Activated CD8-positive, alpha-beta T cell treated with anti-CD3 and anti-CD28 coated beads for 36 hours (primary cell): ENCODE measurements at regions not wholly inside any gene's neighbourhood (a gene's known extent, or its start where the extent isn't known, plus 50 kb on each side); places are given as distances from the start of the nearest gene placed in this dataset.

Experiments
- ATAC-seq: fragments of 200-7000 bp; cut with Tn5 transposase; one replicate; pipeline ENCODE4 v1.10.0; 2021; ENCODE audit warnings: mild to moderate bottlenecking, moderate library complexity
- CTCF ChIA-PET: fragments of 350-600 bp; sonication (Branson Sonifier 250); formaldehyde crosslinking; loops from one replicate; lab custom pipeline; 2021; ENCODE audit warnings: antibody characterized with exemption; lab: Charles Lee
- POLR2A ChIA-PET: fragments of 350-600 bp; sonication (Branson Sonifier 250); formaldehyde crosslinking; loops from one replicate; lab custom pipeline; 2021; ENCODE audit warnings: antibody characterized with exemption; lab: Charles Lee
- DNase-seq: peaks from one replicate; pipeline ENCODE4 v3.0.0-alpha.2; 2020
- H3K27ac Mint-ChIP-seq: one replicate; pipeline ENCODE4 v1.8.0; 2021; ENCODE audit warnings: mild to moderate bottlenecking, mixed read lengths
- H3K27me3 Mint-ChIP-seq: one replicate; pipeline ENCODE4 v1.8.0; 2021; ENCODE audit warnings: mixed read lengths
- H3K36me3 Mint-ChIP-seq: one replicate; pipeline ENCODE4 v1.8.0; 2021; ENCODE audit warnings: low read depth, mixed read lengths
- H3K4me1 Mint-ChIP-seq: one replicate; pipeline ENCODE4 v1.8.0; 2021; ENCODE audit warnings: low read depth, mixed read lengths
- H3K4me3 Mint-ChIP-seq: one replicate; pipeline ENCODE4 v1.8.0; 2021; ENCODE audit warnings: mild to moderate bottlenecking, moderate library complexity, mixed read lengths
- H3K9me3 Mint-ChIP-seq: one replicate; pipeline ENCODE4 v1.8.0; 2021; ENCODE audit warnings: mixed read lengths
- intact Hi-C: fragments of 100-400 bp; cut with micrococcal nuclease; formaldehyde crosslinking; loops from one replicate; pipeline ENCODE4 v1.10.0; 2022
- TF ChIP-seq, protein P1 (sequence below): fragments of 200-600 bp; IDR thresholded peaks from one replicate; pipeline ENCODE4 v1.8.0; 2022; ENCODE audit warnings: antibody characterized with exemption, mild to moderate bottlenecking

DNA sequence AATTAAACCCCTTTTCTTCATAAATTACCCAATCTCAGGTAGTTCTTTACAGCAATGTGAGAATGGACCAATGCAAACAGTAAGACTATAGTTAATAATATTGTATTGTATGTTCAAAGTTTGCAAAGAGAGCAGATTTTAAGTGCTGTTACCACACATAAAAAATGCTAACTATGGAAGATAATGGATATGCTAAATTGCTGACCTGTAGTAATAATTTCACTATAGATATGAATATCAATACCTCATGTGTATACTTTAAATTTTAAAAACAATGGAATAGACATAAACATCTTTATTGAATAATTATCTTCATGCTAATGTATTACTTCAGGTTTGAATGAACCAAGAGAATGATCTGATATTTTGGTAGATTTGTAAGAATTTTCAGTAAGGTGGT, 552.4 kb upstream of the CHRM3 start:
- Mint-ChIP-seq H3K4me1 (no peaks in the 10 kb centered on the region), H3K4me3 (no peak overlapping the region), H3K36me3 (no peaks in the 10 kb centered on the region), H3K27me3 (no peaks in the 10 kb centered on the region), H3K27ac (no peak overlapping the region), H3K9me3 (peaks cover 11% of the 10 kb centered on the region)
- ATAC-seq (no peak), DNase-seq (no peak)
- intact Hi-C loops = no loop called here
- ChIA-PET POLR2A (interaction anchor here (0.6 kb wide), 1 partner anchor 284 kb away, joined by 3 read pairs; no protein-coding TSS in a partner anchor), CTCF (no interaction called here)
- TF ChIP-seq, protein P1, sequence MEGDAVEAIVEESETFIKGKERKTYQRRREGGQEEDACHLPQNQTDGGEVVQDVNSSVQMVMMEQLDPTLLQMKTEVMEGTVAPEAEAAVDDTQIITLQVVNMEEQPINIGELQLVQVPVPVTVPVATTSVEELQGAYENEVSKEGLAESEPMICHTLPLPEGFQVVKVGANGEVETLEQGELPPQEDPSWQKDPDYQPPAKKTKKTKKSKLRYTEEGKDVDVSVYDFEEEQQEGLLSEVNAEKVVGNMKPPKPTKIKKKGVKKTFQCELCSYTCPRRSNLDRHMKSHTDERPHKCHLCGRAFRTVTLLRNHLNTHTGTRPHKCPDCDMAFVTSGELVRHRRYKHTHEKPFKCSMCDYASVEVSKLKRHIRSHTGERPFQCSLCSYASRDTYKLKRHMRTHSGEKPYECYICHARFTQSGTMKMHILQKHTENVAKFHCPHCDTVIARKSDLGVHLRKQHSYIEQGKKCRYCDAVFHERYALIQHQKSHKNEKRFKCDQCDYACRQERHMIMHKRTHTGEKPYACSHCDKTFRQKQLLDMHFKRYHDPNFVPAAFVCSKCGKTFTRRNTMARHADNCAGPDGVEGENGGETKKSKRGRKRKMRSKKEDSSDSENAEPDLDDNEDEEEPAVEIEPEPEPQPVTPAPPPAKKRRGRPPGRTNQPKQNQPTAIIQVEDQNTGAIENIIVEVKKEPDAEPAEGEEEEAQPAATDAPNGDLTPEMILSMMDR = no peak

DNA sequence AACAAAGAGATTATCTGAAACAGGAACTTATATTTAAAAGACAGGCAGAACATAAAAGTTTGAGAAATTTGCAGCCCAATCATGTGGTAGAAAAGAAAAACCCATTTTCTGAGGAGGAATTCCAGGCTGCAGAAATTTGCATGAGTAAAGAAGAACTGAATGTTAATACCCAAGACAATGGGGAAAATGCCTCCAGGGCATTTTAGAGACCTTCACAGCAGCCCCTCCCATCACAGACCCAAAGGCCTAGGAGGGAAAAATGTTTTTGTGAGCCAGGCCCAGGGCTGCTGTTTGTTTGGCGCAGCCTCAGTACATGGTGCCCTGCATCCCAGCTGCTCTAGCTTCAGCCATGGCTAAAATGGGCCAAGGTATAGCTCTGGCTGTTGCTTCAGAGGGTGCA, 554.3 kb upstream of the CHRM3 start:
- peaks cover 11% of the 10 kb centered on the region for H3K9me3 Mint-ChIP-seq
- H3K27ac Mint-ChIP-seq = no peak overlapping the region
- TF ChIP-seq, protein P1 = no peak
- ChIA-PET CTCF (interaction anchor here (1.1 kb wide), 1 partner anchor 15 kb away, joined by 3 read pairs; no protein-coding TSS in a partner anchor), POLR2A (no interaction called here)
- no peak for DNase-seq
- no peaks in the 10 kb centered on the region for H3K36me3 Mint-ChIP-seq
- no peak for ATAC-seq
- no peaks in the 10 kb centered on the region for H3K27me3 Mint-ChIP-seq
- H3K4me1 Mint-ChIP-seq = no peaks in the 10 kb centered on the region
- no peak overlapping the region for H3K4me3 Mint-ChIP-seq
- intact Hi-C loops = no loop called here

DNA sequence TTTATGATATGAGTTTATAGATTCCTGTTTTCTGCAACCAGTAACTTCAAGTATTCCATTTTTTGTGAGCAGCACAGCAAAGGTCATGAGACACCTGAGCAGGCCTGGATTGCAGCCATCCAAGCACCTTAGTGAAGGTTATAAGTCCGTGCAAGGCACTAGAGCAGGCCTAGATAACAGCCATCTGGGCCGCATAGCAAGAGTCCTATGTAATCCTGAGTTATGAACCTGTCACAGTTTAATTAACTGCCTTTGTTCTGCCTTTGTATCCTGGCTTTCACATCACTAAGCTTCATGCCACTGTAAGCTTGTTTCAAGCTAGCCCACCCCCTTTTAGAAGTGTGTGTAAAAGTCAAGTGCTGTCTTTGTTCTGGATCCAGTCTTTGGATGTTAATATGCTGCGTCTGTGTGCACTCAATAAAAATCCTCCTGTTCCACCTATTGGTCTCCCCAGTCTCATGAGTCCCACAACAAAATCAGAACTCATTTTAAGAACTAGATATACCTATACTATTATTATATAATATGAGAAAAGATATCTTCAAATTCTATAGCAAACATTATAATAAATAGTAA, 556.2 kb upstream of the CHRM3 start:
- intact Hi-C loops = no loop called here
- no peak overlapping the region for H3K4me3 Mint-ChIP-seq
- POLR2A ChIA-PET = no interaction called here
- no peaks in the 10 kb centered on the region for H3K36me3 Mint-ChIP-seq
- CTCF ChIA-PET = no interaction called here
- H3K4me1 Mint-ChIP-seq = no peaks in the 10 kb centered on the region
- TF ChIP-seq, protein P1 = no peak
- H3K27ac Mint-ChIP-seq = no peak overlapping the region
- ATAC-seq (no peak), DNase-seq (no peak)
- H3K27me3 Mint-ChIP-seq = no peaks in the 10 kb centered on the region
- peaks cover 9% of the 10 kb centered on the region for H3K9me3 Mint-ChIP-seq

DNA sequence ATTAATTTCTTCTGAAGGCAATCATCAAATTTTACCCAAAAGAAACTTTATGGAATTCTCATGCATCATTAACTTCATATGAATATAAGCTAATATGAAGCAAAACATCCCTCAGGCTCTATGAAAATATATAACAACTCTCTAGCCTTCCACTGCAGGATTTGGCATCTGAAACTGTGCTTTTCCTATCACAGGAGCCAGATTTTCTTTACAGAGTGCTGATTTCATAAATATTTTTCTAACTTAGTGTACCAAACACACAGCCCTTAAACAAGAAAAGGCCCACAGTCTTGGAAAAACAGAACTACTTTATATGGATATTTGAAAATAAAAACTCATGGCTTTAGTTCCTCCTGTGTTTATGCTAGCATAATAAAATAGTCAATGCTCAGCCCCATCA, 559.5 kb upstream of the CHRM3 start:
- DNase-seq (no peak), ATAC-seq (no peak)
- Mint-ChIP-seq H3K27me3 (no peaks in the 10 kb centered on the region), H3K4me3 (no peak overlapping the region), H3K36me3 (no peaks in the 10 kb centered on the region), H3K9me3 (peaks cover 4% of the 10 kb centered on the region), H3K4me1 (no peaks in the 10 kb centered on the region), H3K27ac (no peak overlapping the region)
- CTCF ChIA-PET = no interaction called here
- intact Hi-C loops = no loop called here
- TF ChIP-seq, protein P1 = no peak
- POLR2A ChIA-PET = no interaction called here

DNA sequence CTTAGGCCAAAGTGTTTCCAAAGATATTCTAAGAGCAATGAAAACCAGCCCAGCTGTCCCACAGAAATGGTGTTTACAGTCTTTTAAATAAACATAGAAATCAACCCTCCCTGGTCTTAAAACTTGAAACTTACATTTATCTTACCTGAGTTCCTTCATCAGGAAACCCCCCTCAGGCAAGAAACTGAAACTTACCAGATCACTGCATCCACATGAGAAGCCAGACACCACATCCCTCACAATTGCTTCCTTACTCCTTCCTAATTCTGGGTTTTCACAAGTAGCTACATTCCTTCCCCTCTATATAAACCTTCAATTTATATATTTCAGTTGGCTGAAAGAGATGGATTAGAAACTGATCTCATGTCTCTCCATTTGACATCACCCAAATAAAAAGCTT, 563.0 kb upstream of the CHRM3 start:
- no peaks in the 10 kb centered on the region for H3K36me3 Mint-ChIP-seq
- no peak overlapping the region for H3K4me3 Mint-ChIP-seq
- ATAC-seq = no peak
- POLR2A ChIA-PET = no interaction called here
- DNase-seq = no peak
- TF ChIP-seq, protein P1 = no peak
- peaks cover 4% of the 10 kb centered on the region for H3K9me3 Mint-ChIP-seq
- H3K27ac Mint-ChIP-seq = no peak overlapping the region
- CTCF ChIA-PET = no interaction called here
- no peaks in the 10 kb centered on the region for H3K27me3 Mint-ChIP-seq
- intact Hi-C loops = no loop called here
- no peaks in the 10 kb centered on the region for H3K4me1 Mint-ChIP-seq
